A673 (cell line): ENCODE measurements at regions not wholly inside any gene's neighbourhood (a gene's known extent, or its start where the extent isn't known, plus 50 kb on each side); places are given as distances from the start of the nearest gene placed in this dataset.

Experiments
- BruUV-seq: library from RNA; stranded (reverse); fragments of 400-500 nt; replicated peaks from 2 replicates; lab custom pipeline; 2021; lab: Mats Ljungman, UMichigan
- CTCF ChIA-PET: fragments of 300-600 bp; sonication (Branson Sonifier 250); formaldehyde crosslinking; loops from one replicate; lab custom pipeline; 2022; ENCODE audit warnings: antibody characterized with exemption; lab: Charles Lee
- POLR2A ChIA-PET: fragments of 300-600 bp; sonication (Branson Sonifier 250); formaldehyde crosslinking; loops from one replicate; lab custom pipeline; 2022; ENCODE audit warnings: antibody characterized with exemption; ENCODE audit not compliant: low non-redundant PET; lab: Charles Lee
- DNase-seq: peaks from one replicate; pipeline ENCODE4 v3.0.0-alpha.2; 2015; ENCODE audit warnings: low spot score
- H3K27ac ChIP-seq: fragments of 200-600 bp; sonication (generic); 2 replicates; pipeline ENCODE4 v1.5.1; 2016; ENCODE audit warnings: mixed run types, low read depth, mild to moderate bottlenecking, mixed read lengths, antibody characterized with exemption, low read length; ENCODE audit not compliant: poor library complexity, severe bottlenecking
- H3K27me3 ChIP-seq: fragments of 200-600 bp; sonication (generic); replicated peaks from 2 replicates; pipeline ENCODE4 v1.6.1; 2017; ENCODE audit warnings: mixed run types, low read depth, mild to moderate bottlenecking, mixed read lengths, antibody characterized with exemption, low read length; ENCODE audit not compliant: insufficient read depth, poor library complexity
- H3K36me3 ChIP-seq: fragments of 200-600 bp; sonication (generic); 2 replicates; pipeline ENCODE4 v1.6.1; 2016; ENCODE audit warnings: mixed run types, mild to moderate bottlenecking, mixed read lengths, antibody characterized with exemption, low read length; ENCODE audit not compliant: insufficient read depth, poor library complexity, severe bottlenecking
- H3K4me1 ChIP-seq: fragments of 200-600 bp; sonication (generic); 2 replicates; pipeline ENCODE4 v1.6.1; 2017; ENCODE audit warnings: mixed run types, mild to moderate bottlenecking, mixed read lengths, antibody characterized with exemption, low read length; ENCODE audit not compliant: insufficient read depth, poor library complexity, severe bottlenecking
- H3K4me3 ChIP-seq: fragments of 200-600 bp; sonication (generic); 2 replicates; pipeline ENCODE4 v1.5.1; 2016; ENCODE audit warnings: low read depth, mixed run types, mild to moderate bottlenecking, mixed read lengths, low read length; ENCODE audit not compliant: poor library complexity, severe bottlenecking
- H3K9me3 ChIP-seq: fragments of 200-600 bp; sonication (generic); 2 replicates; pipeline ENCODE4 v1.6.1; 2016; ENCODE audit warnings: mixed run types, low read depth, mild to moderate bottlenecking, mixed read lengths, antibody characterized with exemption, low read length; ENCODE audit not compliant: poor library complexity, severe bottlenecking
- EZH2 ChIP-seq: fragments of 200-600 bp; sonication (generic); IDR thresholded peaks from 2 replicates; pipeline ENCODE4 v1.6.1; 2017; ENCODE audit warnings: borderline replicate concordance, low read depth, mild to moderate bottlenecking, mixed read lengths, antibody characterized with exemption, low read length; ENCODE audit not compliant: poor library complexity, severe bottlenecking
- intact Hi-C: fragments of 100-400 bp; cut with micrococcal nuclease; formaldehyde crosslinking; loops from one replicate; pipeline ENCODE4 v1.10.0; 2022; ENCODE audit not compliant: unreplicated experiment
- TF ChIP-seq, protein P1 (sequence below): fragments of 300-800, 200-600 bp; sonication (generic); conservative IDR thresholded peaks from 2 replicates; pipeline ENCODE4 v1.5.1; 2017; ENCODE audit warnings: low read depth, mild to moderate bottlenecking, antibody characterized with exemption, low read length, moderate library complexity, mixed read lengths

GRCh38 chr10:107579970-107580369, 415.5 kb upstream of the SORCS1 start:
- TF ChIP-seq, protein P1, sequence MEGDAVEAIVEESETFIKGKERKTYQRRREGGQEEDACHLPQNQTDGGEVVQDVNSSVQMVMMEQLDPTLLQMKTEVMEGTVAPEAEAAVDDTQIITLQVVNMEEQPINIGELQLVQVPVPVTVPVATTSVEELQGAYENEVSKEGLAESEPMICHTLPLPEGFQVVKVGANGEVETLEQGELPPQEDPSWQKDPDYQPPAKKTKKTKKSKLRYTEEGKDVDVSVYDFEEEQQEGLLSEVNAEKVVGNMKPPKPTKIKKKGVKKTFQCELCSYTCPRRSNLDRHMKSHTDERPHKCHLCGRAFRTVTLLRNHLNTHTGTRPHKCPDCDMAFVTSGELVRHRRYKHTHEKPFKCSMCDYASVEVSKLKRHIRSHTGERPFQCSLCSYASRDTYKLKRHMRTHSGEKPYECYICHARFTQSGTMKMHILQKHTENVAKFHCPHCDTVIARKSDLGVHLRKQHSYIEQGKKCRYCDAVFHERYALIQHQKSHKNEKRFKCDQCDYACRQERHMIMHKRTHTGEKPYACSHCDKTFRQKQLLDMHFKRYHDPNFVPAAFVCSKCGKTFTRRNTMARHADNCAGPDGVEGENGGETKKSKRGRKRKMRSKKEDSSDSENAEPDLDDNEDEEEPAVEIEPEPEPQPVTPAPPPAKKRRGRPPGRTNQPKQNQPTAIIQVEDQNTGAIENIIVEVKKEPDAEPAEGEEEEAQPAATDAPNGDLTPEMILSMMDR, result no peak
- no peak for TF ChIP-seq EZH2
- ChIA-PET CTCF (no interaction called here), POLR2A (no interaction called here)
- DNase-seq, result peak; percentile 1
- no TSS peak for BruUV-seq
- Histone ChIP-seq H3K4me1 (no peaks in the 10 kb centered on the region), H3K27ac (no peak overlapping the region), H3K36me3 (no peaks in the 10 kb centered on the region), H3K4me3 (no peak overlapping the region), H3K27me3 (no peaks in the 10 kb centered on the region), H3K9me3 (no peaks in the 10 kb centered on the region)
- intact Hi-C loops, result no loop called here

GRCh38 chr10:107577221-107577620, 412.7 kb upstream of the SORCS1 start:
- H3K27ac ChIP-seq, result no peak overlapping the region
- intact Hi-C loops, result no loop called here
- ChIA-PET CTCF (no interaction called here), POLR2A (no interaction called here)
- BruUV-seq, result no TSS peak
- no peak overlapping the region for H3K4me3 ChIP-seq
- H3K4me1 ChIP-seq, result no peaks in the 10 kb centered on the region
- no peak for DNase-seq
- no peaks in the 10 kb centered on the region for H3K36me3 ChIP-seq
- no peaks in the 10 kb centered on the region for H3K9me3 ChIP-seq
- no peak for TF ChIP-seq EZH2
- TF ChIP-seq, protein P1, result no peak
- H3K27me3 ChIP-seq, result no peaks in the 10 kb centered on the region

- H3K4me1 ChIP-seq, result no peaks in the 10 kb centered on the region
- no peaks in the 10 kb centered on the region for H3K27me3 ChIP-seq
- POLR2A ChIA-PET, result no interaction called here
- intact Hi-C loops, result no loop called here
- H3K4me3 ChIP-seq, result no peak overlapping the region
- no peak for DNase-seq
- no peak overlapping the region for H3K27ac ChIP-seq
- no TSS peak for BruUV-seq
- H3K9me3 ChIP-seq, result no peaks in the 10 kb centered on the region
- CTCF ChIA-PET, result no interaction called here
- TF ChIP-seq, protein P1, result no peak
- TF ChIP-seq EZH2, result no peak
- no peaks in the 10 kb centered on the region for H3K36me3 ChIP-seq
These were observed 412.2 kb upstream of the SORCS1 start for GRCh38 chr10:107576746-107577145.
